ENCODE measurements at regions not wholly inside any gene's neighbourhood (a gene's known extent, or its start where the extent isn't known, plus 50 kb on each side); places are given as distances from the start of the nearest gene placed in this dataset.

DNA sequence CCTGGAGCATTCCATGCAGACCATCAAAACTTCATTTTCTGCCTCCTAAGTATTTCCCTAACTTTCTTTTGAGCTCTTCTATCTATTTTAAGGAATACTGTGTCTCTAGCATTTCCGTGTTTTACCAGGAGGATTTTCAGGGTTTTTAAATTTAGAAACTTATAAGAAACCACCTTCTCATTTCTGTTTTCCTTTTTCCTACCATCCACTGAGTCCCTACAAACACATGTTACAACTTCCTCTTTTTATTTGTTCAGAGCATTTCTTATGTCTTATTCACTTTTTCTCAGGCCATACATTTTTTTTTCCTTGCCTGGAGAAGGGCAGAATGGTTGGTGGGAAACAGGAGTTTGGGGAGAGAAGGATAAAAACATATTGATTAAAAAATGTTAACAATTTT is 130.0 kb upstream of the BMP5 start:
- DNase-seq (ENCODE audit: extremely low read depth, low read depth): no peak

DNA sequence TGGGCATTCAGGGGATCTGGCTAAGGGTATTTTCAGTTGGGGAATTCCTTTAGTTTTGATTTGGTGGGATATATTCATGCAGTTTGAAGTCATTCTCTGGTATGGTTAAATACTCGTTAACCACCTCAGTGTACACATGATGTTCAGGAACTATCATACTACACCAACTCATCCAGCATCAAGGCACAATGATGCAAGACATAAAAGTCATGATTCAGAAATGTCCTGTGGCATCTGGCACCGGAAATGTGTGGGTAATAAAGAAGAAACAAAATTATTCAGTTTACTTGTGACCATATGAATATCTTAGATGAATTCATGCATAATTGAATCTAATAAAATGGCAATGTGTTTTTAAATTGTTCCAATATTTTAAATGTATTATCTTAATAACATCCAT is 129.0 kb upstream of the BMP5 start:
- DNase-seq (ENCODE audit: extremely low read depth, low read depth): no peak

- no peak for DNase-seq (ENCODE audit: extremely low read depth, low read depth)
These were observed 128.2 kb upstream of the BMP5 start for GRCh38 chr6:56003616-56004015.

DNA sequence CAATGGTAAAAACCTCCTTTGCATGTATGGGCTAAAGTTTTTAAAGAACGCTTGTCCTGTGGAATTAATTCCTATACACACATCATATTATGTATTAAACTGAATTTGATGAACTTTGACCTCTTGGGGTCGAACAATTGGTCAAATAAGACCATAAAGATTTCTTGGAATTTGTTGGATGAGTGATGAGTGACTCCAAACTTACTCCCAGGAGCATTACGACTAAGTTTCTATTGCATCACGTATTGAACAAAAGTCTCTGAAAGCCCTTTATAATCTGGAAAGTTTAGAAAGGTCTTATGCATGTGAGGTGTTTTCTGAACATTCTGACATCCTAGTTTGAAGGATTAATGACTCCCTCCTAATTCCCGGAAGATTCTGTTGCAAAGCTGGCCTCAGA is 126.9 kb upstream of the BMP5 start:
- DNase-seq (ENCODE audit: extremely low read depth, low read depth): no peak

DNA sequence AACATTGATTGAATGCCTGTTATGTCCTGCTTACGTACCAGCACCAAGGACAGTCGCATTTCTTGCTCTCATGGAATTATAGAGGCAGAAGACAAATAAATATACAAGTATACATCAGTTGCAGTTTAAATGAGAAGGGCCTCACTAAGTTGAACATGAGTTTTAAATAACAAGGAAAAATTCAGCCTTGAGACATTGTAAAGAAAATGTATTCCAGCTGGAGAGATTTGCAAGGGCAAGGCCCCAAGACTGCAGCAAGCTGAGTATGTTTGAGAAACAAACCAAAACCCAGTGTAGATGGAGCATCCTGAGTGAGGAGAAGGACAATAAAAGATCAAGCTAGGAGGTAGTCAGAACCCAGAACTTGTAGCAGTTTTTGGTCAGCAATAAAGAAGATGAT is 123.2 kb upstream of the BMP5 start:
- no peak for DNase-seq (ENCODE audit: extremely low read depth, low read depth)

GRCh38 chr6:55997223-55997874 is 122.0 kb upstream of the BMP5 start:
- no peak for DNase-seq (ENCODE audit: extremely low read depth, low read depth)

DNA sequence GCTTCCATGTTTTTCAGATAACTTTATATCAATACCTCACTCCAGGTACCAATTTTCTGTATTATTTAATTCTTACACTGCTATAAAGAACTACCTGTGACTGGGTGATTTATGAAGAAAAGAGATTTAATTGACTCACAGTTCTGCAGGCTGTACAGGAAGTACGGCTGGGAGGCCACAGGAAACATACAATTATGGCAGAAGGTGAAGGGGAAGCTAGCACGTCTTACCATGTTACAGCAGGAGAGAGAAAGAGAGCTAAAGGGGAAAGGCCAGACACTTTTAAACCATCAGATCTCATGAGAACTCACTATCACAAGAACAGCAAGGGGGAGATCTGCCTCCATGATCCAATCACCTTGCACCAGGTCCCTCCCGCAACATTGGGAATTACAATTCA is 119.1 kb upstream of the BMP5 start:
- DNase-seq (ENCODE audit: extremely low read depth, low read depth): no peak

DNA sequence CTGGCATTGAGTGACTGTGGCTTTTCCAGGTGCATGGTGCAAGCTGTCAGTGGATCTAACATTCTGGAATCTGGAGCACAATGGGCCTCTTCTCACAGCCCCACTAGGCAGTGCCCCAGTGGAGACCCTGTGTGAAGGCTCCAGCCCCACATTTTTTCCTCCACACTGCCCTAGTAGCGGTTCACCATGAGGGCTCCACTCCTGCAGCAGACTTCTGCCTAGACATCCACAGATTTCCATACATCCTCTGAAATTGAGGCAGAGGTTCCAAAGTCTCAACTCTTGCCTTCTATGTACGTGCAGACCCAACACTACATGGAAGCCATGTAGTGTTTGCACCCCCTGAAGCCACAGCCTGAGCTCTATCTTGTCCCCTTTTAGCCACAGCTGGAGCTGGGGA is 118.0 kb upstream of the BMP5 start:
- DNase-seq (ENCODE audit: extremely low read depth, low read depth): no peak

GRCh38 chr6:55992546-55992945 is 117.2 kb upstream of the BMP5 start:
- DNase-seq (ENCODE audit: extremely low read depth, low read depth): no peak

- no peak for DNase-seq (ENCODE audit: extremely low read depth, low read depth)
These were observed 109.9 kb upstream of the BMP5 start for GRCh38 chr6:55985309-55985708.

GRCh38 chr6:55983861-55984260 is 108.5 kb upstream of the BMP5 start:
- DNase-seq (ENCODE audit: extremely low read depth, low read depth): no peak

- DNase-seq (ENCODE audit: extremely low read depth, low read depth): no peak
These were observed 106.3 kb upstream of the BMP5 start for GRCh38 chr6:55981660-55982059.

- DNase-seq (ENCODE audit: extremely low read depth, low read depth): peak; percentile 40
These were observed 105.3 kb upstream of the BMP5 start for GRCh38 chr6:55980627-55981211.

DNA sequence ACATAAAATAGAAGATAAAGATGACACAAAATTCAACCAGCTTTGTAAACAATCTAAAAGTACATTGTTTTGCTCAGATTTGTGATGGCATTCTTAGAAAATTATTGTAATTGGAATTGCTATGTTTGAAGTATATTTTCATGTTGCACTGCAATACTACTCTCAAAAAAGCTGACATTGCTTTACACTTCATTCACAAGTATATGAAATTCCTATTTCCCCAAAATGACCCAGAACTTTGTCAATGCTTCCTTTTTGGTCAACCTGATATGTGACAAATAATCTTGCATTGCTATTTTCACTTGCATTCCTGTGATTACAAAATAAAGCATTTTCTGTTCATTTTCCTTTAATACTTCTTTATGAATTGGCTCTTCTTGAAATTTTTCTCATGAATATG is 104.1 kb upstream of the BMP5 start:
- no peak for DNase-seq (ENCODE audit: extremely low read depth, low read depth)

- no peak for DNase-seq (ENCODE audit: extremely low read depth, low read depth)
These were observed 102.7 kb upstream of the BMP5 start for GRCh38 chr6:55977959-55978665.

GRCh38 chr6:55974688-55975087 is 99.3 kb upstream of the BMP5 start:
- DNase-seq (ENCODE audit: extremely low read depth, low read depth): no peak

DNA sequence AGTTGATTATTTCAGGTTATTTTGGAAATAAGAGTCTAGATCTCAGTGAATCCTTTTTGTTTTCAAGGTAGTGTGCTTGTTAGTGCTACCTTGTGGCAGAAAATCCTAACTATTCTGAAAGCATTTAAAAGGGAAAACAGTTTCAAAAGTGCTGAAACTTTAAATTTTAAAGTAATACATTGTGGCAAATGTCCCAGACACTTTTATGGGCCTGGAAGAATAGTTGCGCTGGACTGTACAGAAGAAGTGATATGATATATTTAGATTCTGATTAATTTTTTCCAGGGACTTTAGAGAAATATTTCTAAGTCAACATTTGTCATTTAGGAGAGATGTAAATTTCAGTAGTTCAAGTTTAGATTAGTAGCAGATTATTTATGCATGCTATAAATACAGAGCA is 96.7 kb upstream of the BMP5 start:
- no peak for DNase-seq (ENCODE audit: extremely low read depth, low read depth)

DNA sequence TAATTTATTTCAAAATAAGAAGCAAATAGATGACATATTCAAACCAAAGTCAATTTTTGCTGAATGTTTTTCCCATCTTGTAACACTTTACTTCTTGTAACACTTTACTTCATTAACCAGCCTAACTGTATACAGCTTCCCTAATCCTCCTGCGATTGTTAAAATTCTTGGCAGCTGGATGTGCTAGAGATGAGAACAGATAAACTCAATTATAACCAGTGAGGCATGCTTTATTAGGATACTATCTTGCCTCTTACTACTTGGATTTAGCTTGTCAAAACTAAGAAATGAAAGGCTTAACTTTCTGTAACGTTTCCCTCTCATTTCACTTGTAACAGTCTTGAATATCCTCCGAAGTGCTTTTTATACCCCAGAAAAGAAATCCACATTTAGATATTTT is 94.1 kb upstream of the BMP5 start:
- DNase-seq (ENCODE audit: extremely low read depth, low read depth): no peak

- no peak for DNase-seq (ENCODE audit: extremely low read depth, low read depth)
These were observed 93.5 kb upstream of the BMP5 start for GRCh38 chr6:55968926-55969325.

DNA sequence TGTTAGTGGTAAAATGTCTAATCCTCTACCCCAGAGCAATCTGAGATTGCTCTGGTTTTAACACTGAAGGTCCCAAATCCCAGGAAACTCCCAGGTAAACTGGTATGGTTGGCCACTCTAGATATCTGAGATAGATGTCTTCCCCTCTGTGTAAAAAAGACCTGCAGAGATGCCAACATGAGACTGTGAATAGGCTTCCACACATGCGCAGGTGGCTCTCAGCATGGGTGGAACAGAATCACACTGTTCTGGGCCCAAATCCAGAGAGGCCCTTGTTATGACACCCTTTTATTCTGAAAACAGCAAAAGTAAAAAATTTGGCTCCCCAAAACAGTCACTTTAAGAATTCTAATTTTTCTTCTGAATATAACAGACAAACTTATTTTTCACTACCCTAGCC is 88.7 kb upstream of the BMP5 start:
- DNase-seq (ENCODE audit: extremely low read depth, low read depth): no peak

- DNase-seq (ENCODE audit: extremely low read depth, low read depth): no peak
These were observed 87.9 kb upstream of the BMP5 start for GRCh38 chr6:55963301-55963700.

- DNase-seq (ENCODE audit: extremely low read depth, low read depth): no peak
These were observed 85.0 kb upstream of the BMP5 start for GRCh38 chr6:55960344-55960743.

Data from NCI-H460 (cell line).